Prostate gland (tissue), 2 donors: ENCODE measurements at regions not wholly inside any gene's neighbourhood (a gene's known extent, or its start where the extent isn't known, plus 50 kb on each side); places are given as distances from the start of the nearest gene placed in this dataset.

ENCODE experiments used
- CTCF ChIP-seq, 4 experiments: fragments of 200-600 bp in 2 of 4; fragments of 450-650 bp in 2 of 4; sonication (generic) in 2 of 4; IDR thresholded peaks; 1 replicate in 3 of 4; 2 replicates in 1 of 4; pipeline ENCODE4 v1.5.1; 2016 to 2019; ENCODE audit warnings: antibody characterized with exemption in 4 of 4, mild to moderate bottlenecking in 2 of 4, moderate library complexity in 2 of 4
- POLR2A ChIP-seq: fragments of 450-650 bp; IDR thresholded peaks from one replicate; pipeline ENCODE4 v1.6.1; 2016; ENCODE audit warnings: antibody characterized with exemption, mild to moderate bottlenecking

DNA sequence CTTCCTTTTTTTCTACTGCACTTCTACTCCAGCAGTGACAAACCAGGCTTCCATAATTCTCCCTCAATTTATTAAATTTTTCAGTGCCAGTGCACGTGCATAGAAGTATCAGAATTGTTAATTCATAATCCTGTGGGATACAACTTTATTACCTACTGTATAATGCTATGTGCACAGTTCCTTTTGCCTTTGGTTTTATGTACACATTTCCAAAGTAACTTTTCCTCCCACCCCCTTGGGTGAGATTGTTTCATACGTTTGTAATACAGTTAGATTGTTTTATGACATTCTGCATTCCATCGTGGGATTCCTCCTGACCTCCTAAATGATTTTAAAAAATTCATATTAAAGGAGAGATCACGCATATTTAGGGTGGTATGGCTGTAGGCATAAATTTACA, 128.1 kb downstream of the TTC6 start:
- TF ChIP-seq POLR2A (no peak), CTCF (IDR thresholded peaks at IDR 0.05) (no peak)
